ENCODE measurements at regions not wholly inside any gene's neighbourhood (a gene's known extent, or its start where the extent isn't known, plus 50 kb on each side); places are given as distances from the start of the nearest gene placed in this dataset.

- Histone ChIP-seq H3K27ac (no peak overlapping the region), H3K36me3 (no peaks in the 10 kb centered on the region), H3K4me1 (no peaks in the 10 kb centered on the region), H3K27me3 (no peaks in the 10 kb centered on the region), H3K4me3 (no peak overlapping the region), H3K9me3 (no peaks in the 10 kb centered on the region)
- no peak for DNase-seq
- 72 to 89% methylated on average over 1 of the region's 1 CpG for WGBS, 2 donors
- intact Hi-C loops (cut with DNase I) = no loop called here
- FAIRE-seq = no peak
- no peak for ATAC-seq
- no peak for TF ChIP-seq CTCF (IDR thresholded peaks at IDR 0.05)
These were observed 238.0 kb downstream of the RAB28 start for GRCh38 chr4:13246107-13246506.

DNA sequence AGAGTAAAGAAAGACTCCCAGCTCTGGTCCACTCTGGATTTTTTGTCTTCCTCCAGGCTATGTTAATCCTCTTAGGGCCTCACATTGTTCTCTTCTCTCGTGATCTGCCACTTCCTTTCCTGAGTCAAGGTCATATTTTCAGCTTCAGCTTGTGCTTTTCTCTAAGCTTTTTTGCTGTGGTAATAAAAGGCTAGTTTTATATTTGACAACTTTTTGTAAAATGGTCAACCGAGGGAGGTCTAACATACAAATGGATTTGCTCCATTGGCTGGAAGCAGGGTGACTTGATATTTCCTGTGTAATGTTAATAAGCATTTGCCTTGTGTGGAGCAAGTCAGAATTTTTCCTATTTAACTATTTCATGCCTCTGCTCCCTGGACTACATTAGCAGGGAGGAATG, 239.7 kb downstream of the RAB28 start:
- no peaks in the 10 kb centered on the region for H3K4me1 ChIP-seq
- no peak for FAIRE-seq
- no peaks in the 10 kb centered on the region for H3K9me3 ChIP-seq
- H3K27me3 ChIP-seq = no peaks in the 10 kb centered on the region
- no peaks in the 10 kb centered on the region for H3K36me3 ChIP-seq
- H3K27ac ChIP-seq = no peak overlapping the region
- TF ChIP-seq CTCF (IDR thresholded peaks at IDR 0.05) = no peak
- intact Hi-C loops (cut with DNase I) = no loop called here
- 52 to 56% methylated on average over 2 of the region's 2 CpGs for WGBS, 2 donors
- no peak for DNase-seq
- ATAC-seq = no peak
- H3K4me3 ChIP-seq = no peak overlapping the region

- Histone ChIP-seq H3K4me3 (no peak overlapping the region), H3K4me1 (no peaks in the 10 kb centered on the region), H3K9me3 (no peaks in the 10 kb centered on the region), H3K27me3 (no peaks in the 10 kb centered on the region), H3K27ac (no peak overlapping the region), H3K36me3 (no peaks in the 10 kb centered on the region)
- intact Hi-C loops (cut with DNase I) = no loop called here
- DNase-seq = no peak
- FAIRE-seq = no peak
- no peak for TF ChIP-seq CTCF (IDR thresholded peaks at IDR 0.05)
- ATAC-seq = no peak
These were observed 241.0 kb downstream of the RAB28 start for GRCh38 chr4:13243152-13243551.

- no peak for TF ChIP-seq CTCF (IDR thresholded peaks at IDR 0.05)
- Histone ChIP-seq H3K4me1 (no peaks in the 10 kb centered on the region), H3K9me3 (no peaks in the 10 kb centered on the region), H3K36me3 (no peaks in the 10 kb centered on the region), H3K4me3 (no peak overlapping the region), H3K27ac (no peak overlapping the region), H3K27me3 (no peaks in the 10 kb centered on the region)
- FAIRE-seq (no peak), ATAC-seq (no peak), DNase-seq (no peak)
- intact Hi-C loops (cut with DNase I) = no loop called here
- WGBS, 2 donors = 77 to 82% methylated on average over 3 of the region's 3 CpGs
These were observed 244.1 kb downstream of the RAB28 start for GRCh38 chr4:13240066-13240465.

DNA sequence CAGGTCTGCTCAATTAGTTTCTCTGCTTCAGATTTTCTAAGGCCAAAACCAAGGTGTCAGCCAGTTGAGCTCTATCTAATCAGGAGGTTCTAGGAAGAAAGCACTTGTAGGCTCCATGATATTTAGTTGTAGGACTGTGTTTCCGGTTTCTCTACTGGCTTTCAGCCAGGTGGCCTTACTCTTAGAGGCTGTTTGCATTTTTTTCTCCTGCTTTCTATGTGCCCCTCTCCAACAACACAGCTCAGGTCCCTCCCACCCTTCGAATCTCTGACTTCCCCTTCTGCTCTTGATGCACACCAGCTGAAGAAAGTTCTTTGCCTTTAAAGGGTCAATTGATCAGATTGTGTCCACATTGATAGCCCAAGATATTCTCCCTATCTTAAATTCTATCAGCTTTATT, 245.2 kb downstream of the RAB28 start:
- ATAC-seq = no peak
- Histone ChIP-seq H3K27ac (no peak overlapping the region), H3K4me3 (no peak overlapping the region), H3K9me3 (no peaks in the 10 kb centered on the region), H3K27me3 (no peaks in the 10 kb centered on the region), H3K4me1 (no peaks in the 10 kb centered on the region), H3K36me3 (no peaks in the 10 kb centered on the region)
- no peak for DNase-seq
- 66 to 86% methylated on average over 2 of the region's 2 CpGs for WGBS, 2 donors
- FAIRE-seq = no peak
- intact Hi-C loops (cut with DNase I) = no loop called here
- TF ChIP-seq CTCF (IDR thresholded peaks at IDR 0.05) = no peak

All from pancreas (tissue), 10 donors.